Activated naive CD4-positive, alpha-beta T cell treated with anti-CD3 and anti-CD28 coated beads for 36 hours (primary cell): ENCODE measurements at regions not wholly inside any gene's neighbourhood (a gene's known extent, or its start where the extent isn't known, plus 50 kb on each side); places are given as distances from the start of the nearest gene placed in this dataset.

Experiments
- CTCF ChIA-PET: fragments of 350-600 bp; sonication (Branson Sonifier 250); formaldehyde crosslinking; loops from one replicate; lab custom pipeline; 2021; ENCODE audit warnings: antibody characterized with exemption; lab: Charles Lee
- DNase-seq: peaks from one replicate; pipeline ENCODE4 v3.0.0-alpha.2; 2020
- H3K27ac Mint-ChIP-seq: one replicate; pipeline ENCODE4 v1.8.0; 2021; ENCODE audit warnings: mild to moderate bottlenecking, mixed read lengths
- H3K27me3 Mint-ChIP-seq: one replicate; pipeline ENCODE4 v1.8.0; 2021; ENCODE audit warnings: low read depth, mixed read lengths
- H3K36me3 Mint-ChIP-seq: one replicate; pipeline ENCODE4 v1.8.0; 2021; ENCODE audit warnings: low read depth, mixed read lengths
- H3K4me1 Mint-ChIP-seq: one replicate; pipeline ENCODE4 v1.8.0; 2021; ENCODE audit warnings: low read depth, mixed read lengths
- H3K4me3 Mint-ChIP-seq: one replicate; pipeline ENCODE4 v1.8.0; 2021; ENCODE audit warnings: mild to moderate bottlenecking, moderate library complexity, mixed read lengths
- H3K9me3 Mint-ChIP-seq: one replicate; pipeline ENCODE4 v1.8.0; 2021; ENCODE audit warnings: mixed read lengths
- intact Hi-C: fragments of 100-400 bp; cut with micrococcal nuclease; formaldehyde crosslinking; loops from one replicate; pipeline ENCODE4 v1.15.1; 2023

- CTCF ChIA-PET = no interaction called here
- no peaks in the 10 kb centered on the region for H3K36me3 Mint-ChIP-seq
Observed at GRCh38 chr17:6245301-6246177, 175.4 kb downstream of the WSCD1 start.

GRCh38 chr17:6244796-6245195, 174.6 kb downstream of the WSCD1 start:
- Mint-ChIP-seq H3K36me3 (no peaks in the 10 kb centered on the region), H3K4me3 (no peak overlapping the region), H3K4me1 (no peaks in the 10 kb centered on the region), H3K9me3 (no peaks in the 10 kb centered on the region), H3K27ac (no peak overlapping the region), H3K27me3 (peaks cover 25% of the 10 kb centered on the region)
- DNase-seq = no peak
- CTCF ChIA-PET = no interaction called here
- intact Hi-C loops = no loop called here

More at GRCh38 chr17:6245301-6246177, 175.4 kb downstream of the WSCD1 start:
- Mint-ChIP-seq H3K27ac (no peak overlapping the region), H3K9me3 (no peaks in the 10 kb centered on the region), H3K27me3 (peaks cover 19% of the 10 kb centered on the region), H3K4me3 (no peak overlapping the region), H3K4me1 (no peaks in the 10 kb centered on the region)
- intact Hi-C loops = no loop called here
- DNase-seq = no peak

- H3K4me3 Mint-ChIP-seq = no peak overlapping the region
- no peaks in the 10 kb centered on the region for H3K4me1 Mint-ChIP-seq
- H3K36me3 Mint-ChIP-seq = no peaks in the 10 kb centered on the region
- no peak overlapping the region for H3K27ac Mint-ChIP-seq
- no peaks in the 10 kb centered on the region for H3K9me3 Mint-ChIP-seq
- intact Hi-C loops = no loop called here
- DNase-seq = no peak
- H3K27me3 Mint-ChIP-seq = peaks cover 22% of the 10 kb centered on the region
- CTCF ChIA-PET = no interaction called here
Observed at GRCh38 chr17:6244253-6244652, 174.1 kb downstream of the WSCD1 start.

- no peak for DNase-seq
- CTCF ChIA-PET = no interaction called here
- H3K36me3 Mint-ChIP-seq = no peaks in the 10 kb centered on the region
- H3K4me3 Mint-ChIP-seq = no peak overlapping the region
- H3K27me3 Mint-ChIP-seq = peaks cover 22% of the 10 kb centered on the region
- H3K27ac Mint-ChIP-seq = no peak overlapping the region
- intact Hi-C loops = no loop called here
- no peaks in the 10 kb centered on the region for H3K4me1 Mint-ChIP-seq
- H3K9me3 Mint-ChIP-seq = no peaks in the 10 kb centered on the region
Observed at GRCh38 chr17:6243186-6243585, 173.0 kb downstream of the WSCD1 start.

GRCh38 chr17:6241996-6242395, 171.8 kb downstream of the WSCD1 start:
- no peak overlapping the region for H3K4me3 Mint-ChIP-seq
- CTCF ChIA-PET = no interaction called here
- no peaks in the 10 kb centered on the region for H3K9me3 Mint-ChIP-seq
- peaks cover 22% of the 10 kb centered on the region for H3K27me3 Mint-ChIP-seq
- no peaks in the 10 kb centered on the region for H3K36me3 Mint-ChIP-seq
- no peak overlapping the region for H3K27ac Mint-ChIP-seq
- no peak for DNase-seq
- H3K4me1 Mint-ChIP-seq = no peaks in the 10 kb centered on the region
- intact Hi-C loops = no loop called here

GRCh38 chr17:6241381-6241780, 171.2 kb downstream of the WSCD1 start:
- H3K27me3 Mint-ChIP-seq = peaks cover 22% of the 10 kb centered on the region
- intact Hi-C loops = no loop called here
- H3K4me1 Mint-ChIP-seq = no peaks in the 10 kb centered on the region
- H3K4me3 Mint-ChIP-seq = no peak overlapping the region
- no peaks in the 10 kb centered on the region for H3K36me3 Mint-ChIP-seq
- no peaks in the 10 kb centered on the region for H3K9me3 Mint-ChIP-seq
- no peak overlapping the region for H3K27ac Mint-ChIP-seq
- CTCF ChIA-PET = no interaction called here
- no peak for DNase-seq

GRCh38 chr17:6240601-6241000, 170.4 kb downstream of the WSCD1 start:
- CTCF ChIA-PET = no interaction called here
- Mint-ChIP-seq H3K4me1 (no peaks in the 10 kb centered on the region), H3K27me3 (peaks cover 22% of the 10 kb centered on the region), H3K4me3 (no peak overlapping the region), H3K27ac (no peak overlapping the region), H3K36me3 (no peaks in the 10 kb centered on the region), H3K9me3 (no peaks in the 10 kb centered on the region)
- DNase-seq = no peak
- intact Hi-C loops = no loop called here

- Mint-ChIP-seq H3K27ac (no peak overlapping the region), H3K9me3 (no peaks in the 10 kb centered on the region), H3K27me3 (peaks cover 22% of the 10 kb centered on the region), H3K4me1 (no peaks in the 10 kb centered on the region), H3K36me3 (no peaks in the 10 kb centered on the region), H3K4me3 (no peak overlapping the region)
- no peak for DNase-seq
- CTCF ChIA-PET = interaction anchor here (0.7 kb wide), 1 partner anchor 892 kb away, joined by 3 read pairs; no protein-coding TSS in a partner anchor
- intact Hi-C loops = no loop called here
Observed at GRCh38 chr17:6240001-6240400, 169.8 kb downstream of the WSCD1 start.

GRCh38 chr17:6239241-6239798, 169.1 kb downstream of the WSCD1 start:
- Mint-ChIP-seq H3K36me3 (no peaks in the 10 kb centered on the region), H3K4me3 (no peak overlapping the region), H3K4me1 (no peaks in the 10 kb centered on the region), H3K27me3 (peaks cover 22% of the 10 kb centered on the region), H3K27ac (no peak overlapping the region), H3K9me3 (no peaks in the 10 kb centered on the region)
- DNase-seq = no peak
- intact Hi-C loops = no loop called here
- CTCF ChIA-PET = interaction anchor here (0.7 kb wide), 1 partner anchor 893 kb away, joined by 3 read pairs; no protein-coding TSS in a partner anchor

GRCh38 chr17:6233856-6234255, 163.7 kb downstream of the WSCD1 start:
- Mint-ChIP-seq H3K4me3 (no peak overlapping the region), H3K4me1 (no peaks in the 10 kb centered on the region), H3K9me3 (no peaks in the 10 kb centered on the region), H3K27me3 (peaks cover 3% of the 10 kb centered on the region), H3K27ac (no peak overlapping the region), H3K36me3 (no peaks in the 10 kb centered on the region)
- DNase-seq = no peak
- CTCF ChIA-PET = no interaction called here
- intact Hi-C loops = no loop called here

- no peak overlapping the region for H3K4me3 Mint-ChIP-seq
- no peaks in the 10 kb centered on the region for H3K9me3 Mint-ChIP-seq
- no peak overlapping the region for H3K27ac Mint-ChIP-seq
- H3K36me3 Mint-ChIP-seq = no peaks in the 10 kb centered on the region
- H3K27me3 Mint-ChIP-seq = peaks cover 3% of the 10 kb centered on the region
- intact Hi-C loops = no loop called here
- CTCF ChIA-PET = no interaction called here
- H3K4me1 Mint-ChIP-seq = no peaks in the 10 kb centered on the region
- DNase-seq = no peak
Observed at GRCh38 chr17:6233339-6233738, 163.2 kb downstream of the WSCD1 start.

- Mint-ChIP-seq H3K4me1 (no peaks in the 10 kb centered on the region), H3K27ac (no peak overlapping the region), H3K36me3 (no peaks in the 10 kb centered on the region), H3K27me3 (peaks cover 4% of the 10 kb centered on the region), H3K9me3 (no peaks in the 10 kb centered on the region), H3K4me3 (no peak overlapping the region)
- intact Hi-C loops = no loop called here
- DNase-seq = no peak
- CTCF ChIA-PET = no interaction called here
Observed at GRCh38 chr17:6232732-6233101, 162.5 kb downstream of the WSCD1 start.
